ENCODE measurements at regions not wholly inside any gene's neighbourhood (a gene's known extent, or its start where the extent isn't known, plus 50 kb on each side); places are given as distances from the start of the nearest gene placed in this dataset.

- Histone ChIP-seq H4K20me1 (ENCODE audit: low read length) (no peaks in the 10 kb centered on the region), H3K4me3 (ENCODE audit: low read length) (no peak overlapping the region), H3K4me1 (ENCODE audit: insufficient read depth, low read length) (no peaks in the 10 kb centered on the region), H3K27ac (ENCODE audit: low read length) (no peak overlapping the region), H3K9ac (ENCODE audit: low read length) (no peak overlapping the region), H3K9me3 (ENCODE audit: low read length) (no peaks in the 10 kb centered on the region), H3F3A (ENCODE audit: low read length, unreplicated experiment) (no peaks in the 10 kb centered on the region), H3K4me2 (ENCODE audit: low read length) (no peak overlapping the region), H3K36me3 (ENCODE audit: low read depth, low read length) (no peaks in the 10 kb centered on the region), H3K9me2 (replicated peaks; ENCODE audit: low read length) (no peaks in the 10 kb centered on the region), H3K79me2 (ENCODE audit: low read length) (no peaks in the 10 kb centered on the region), H3K27me3 (ENCODE audit: low read length) (peaks cover 56% of the 10 kb centered on the region), H2AFZ (ENCODE audit: low read length) (no peak overlapping the region)
- CTCF ChIA-PET, result no interaction called here
- intact Hi-C loops (cut with micrococcal nuclease), result no loop called here
- TF ChIP-seq CTCF (conservative IDR thresholded peaks at IDR 0.05; ENCODE audit: low read depth, low read length) (no peak), EZH2 (IDR thresholded peaks at IDR 0.05; ENCODE audit: low read length, unreplicated experiment) (no peak), EZH2phosphoT487 (IDR thresholded peaks at IDR 0.05; ENCODE audit: borderline replicate concordance, low read length) (no peak)
- DNase-seq (no peak), ATAC-seq (no peak)
- no TSS peak for BruUV-seq (replicated peaks)
- POLR2A ChIA-PET (ENCODE audit: unreplicated experiment), result no interaction called here
Observed at GRCh38 chr14:105817971-105818711, 291.8 kb downstream of the TMEM121 start.

- Histone ChIP-seq H3K4me3 (ENCODE audit: low read length) (no peak overlapping the region), H4K20me1 (ENCODE audit: low read length) (no peaks in the 10 kb centered on the region), H3K9ac (ENCODE audit: low read length) (no peak overlapping the region), H3K4me2 (ENCODE audit: low read length) (no peak overlapping the region), H3K36me3 (ENCODE audit: low read depth, low read length) (no peaks in the 10 kb centered on the region), H3K9me3 (ENCODE audit: low read length) (no peaks in the 10 kb centered on the region), H2AFZ (ENCODE audit: low read length) (no peak overlapping the region), H3K27ac (ENCODE audit: low read length) (no peak overlapping the region), H3K9me2 (replicated peaks; ENCODE audit: low read length) (no peaks in the 10 kb centered on the region), H3K79me2 (ENCODE audit: low read length) (no peaks in the 10 kb centered on the region), H3K27me3 (ENCODE audit: low read length) (peaks cover 56% of the 10 kb centered on the region), H3K4me1 (ENCODE audit: insufficient read depth, low read length) (no peaks in the 10 kb centered on the region), H3F3A (ENCODE audit: low read length, unreplicated experiment) (no peaks in the 10 kb centered on the region)
- DNase-seq (no peak), ATAC-seq (no peak)
- CTCF ChIA-PET, result no interaction called here
- no peak for TF ChIP-seq EZH2 (IDR thresholded peaks at IDR 0.05; ENCODE audit: low read length, unreplicated experiment)
- no peak for TF ChIP-seq CTCF (conservative IDR thresholded peaks at IDR 0.05; ENCODE audit: low read depth, low read length)
- TF ChIP-seq EZH2phosphoT487 (IDR thresholded peaks at IDR 0.05; ENCODE audit: borderline replicate concordance, low read length), result no peak
- intact Hi-C loops (cut with micrococcal nuclease), result no loop called here
- BruUV-seq (replicated peaks), result no TSS peak
- POLR2A ChIA-PET (ENCODE audit: unreplicated experiment), result no interaction called here
Observed at GRCh38 chr14:105818712-105819005, 292.3 kb downstream of the TMEM121 start.

GRCh38 chr14:105830171-105830570, 303.8 kb downstream of the TMEM121 start:
- intact Hi-C loops (cut with micrococcal nuclease), result no loop called here
- Histone ChIP-seq H3K4me2 (ENCODE audit: low read length) (no peak overlapping the region), H3F3A (ENCODE audit: low read length, unreplicated experiment) (no peaks in the 10 kb centered on the region), H3K9ac (ENCODE audit: low read length) (no peak overlapping the region), H3K9me2 (replicated peaks; ENCODE audit: low read length) (no peaks in the 10 kb centered on the region), H3K79me2 (ENCODE audit: low read length) (no peaks in the 10 kb centered on the region), H3K4me3 (ENCODE audit: low read length) (no peak overlapping the region), H2AFZ (ENCODE audit: low read length) (no peak overlapping the region), H3K4me1 (ENCODE audit: insufficient read depth, low read length) (no peaks in the 10 kb centered on the region), H3K27ac (ENCODE audit: low read length) (no peak overlapping the region), H4K20me1 (ENCODE audit: low read length) (no peaks in the 10 kb centered on the region), H3K27me3 (ENCODE audit: low read length) (peaks cover 11% of the 10 kb centered on the region), H3K36me3 (ENCODE audit: low read depth, low read length) (no peaks in the 10 kb centered on the region), H3K9me3 (ENCODE audit: low read length) (no peaks in the 10 kb centered on the region)
- no TSS peak for BruUV-seq (replicated peaks)
- no peak for TF ChIP-seq EZH2phosphoT487 (IDR thresholded peaks at IDR 0.05; ENCODE audit: borderline replicate concordance, low read length)
- TF ChIP-seq EZH2 (IDR thresholded peaks at IDR 0.05; ENCODE audit: low read length, unreplicated experiment), result no peak
- TF ChIP-seq CTCF (conservative IDR thresholded peaks at IDR 0.05; ENCODE audit: low read depth, low read length), result no peak
- ATAC-seq (no peak), DNase-seq (no peak)
- CTCF ChIA-PET, result no interaction called here
- POLR2A ChIA-PET (ENCODE audit: unreplicated experiment), result no interaction called here
